ENCODE measurements at regions not wholly inside any gene's neighbourhood (a gene's known extent, or its start where the extent isn't known, plus 50 kb on each side); places are given as distances from the start of the nearest gene placed in this dataset.

GRCh38 chr15:94033683-94034020 lies 197.7 kb upstream of the MCTP2 start:
- H3K9me3 ChIP-seq, result no peaks in the 10 kb centered on the region
- no peak for TF ChIP-seq CTCF (IDR thresholded peaks at IDR 0.05)
- no peaks in the 10 kb centered on the region for H3K27me3 ChIP-seq
- H3K27ac ChIP-seq, result no peak overlapping the region
- H3K4me3 ChIP-seq (ENCODE audit: low read depth in 1 of 2, low read length in 1 of 2), result no peak overlapping the region
- no peaks in the 10 kb centered on the region for H3K4me1 ChIP-seq (ENCODE audit: control insufficient read depth in 1 of 2, insufficient read depth in 1 of 2, low read depth in 1 of 2, low read length in 1 of 2)
- no peaks in the 10 kb centered on the region for H3K36me3 ChIP-seq

GRCh38 chr15:94033014-94033682 lies 198.2 kb upstream of the MCTP2 start:
- no peaks in the 10 kb centered on the region for H3K9me3 ChIP-seq
- H3K4me1 ChIP-seq (ENCODE audit: control insufficient read depth in 1 of 2, insufficient read depth in 1 of 2, low read depth in 1 of 2, low read length in 1 of 2), result no peaks in the 10 kb centered on the region
- TF ChIP-seq CTCF (IDR thresholded peaks at IDR 0.05), result no peak
- no peak overlapping the region for H3K4me3 ChIP-seq (ENCODE audit: low read depth in 1 of 2, low read length in 1 of 2)
- H3K27ac ChIP-seq, result no peak overlapping the region
- H3K36me3 ChIP-seq, result no peaks in the 10 kb centered on the region
- no peaks in the 10 kb centered on the region for H3K27me3 ChIP-seq

GRCh38 chr15:94032571-94032970 lies 198.8 kb upstream of the MCTP2 start:
- Histone ChIP-seq H3K27me3 (peaks cover 3% of the 10 kb centered on the region), H3K27ac (no peak overlapping the region), H3K4me3 (ENCODE audit: low read depth in 1 of 2, low read length in 1 of 2) (no peak overlapping the region), H3K4me1 (ENCODE audit: control insufficient read depth in 1 of 2, insufficient read depth in 1 of 2, low read depth in 1 of 2, low read length in 1 of 2) (no peaks in the 10 kb centered on the region), H3K36me3 (no peaks in the 10 kb centered on the region), H3K9me3 (no peaks in the 10 kb centered on the region)
- no peak for TF ChIP-seq CTCF (IDR thresholded peaks at IDR 0.05)

- TF ChIP-seq CTCF (IDR thresholded peaks at IDR 0.05), result no peak
- H3K36me3 ChIP-seq, result no peaks in the 10 kb centered on the region
- no peak overlapping the region for H3K4me3 ChIP-seq (ENCODE audit: low read depth in 1 of 2, low read length in 1 of 2)
- no peaks in the 10 kb centered on the region for H3K9me3 ChIP-seq
- H3K27me3 ChIP-seq, result peaks cover 3% of the 10 kb centered on the region
- H3K4me1 ChIP-seq (ENCODE audit: control insufficient read depth in 1 of 2, insufficient read depth in 1 of 2, low read depth in 1 of 2, low read length in 1 of 2), result no peaks in the 10 kb centered on the region
- H3K27ac ChIP-seq, result no peak overlapping the region
Observed at GRCh38 chr15:94031072-94031471, 200.3 kb upstream of the MCTP2 start.

GRCh38 chr15:94029495-94029894 lies 201.9 kb upstream of the MCTP2 start:
- Histone ChIP-seq H3K36me3 (no peaks in the 10 kb centered on the region), H3K27ac (no peak overlapping the region), H3K9me3 (no peaks in the 10 kb centered on the region), H3K4me1 (ENCODE audit: control insufficient read depth in 1 of 2, insufficient read depth in 1 of 2, low read depth in 1 of 2, low read length in 1 of 2) (no peaks in the 10 kb centered on the region), H3K27me3 (peaks cover 3% of the 10 kb centered on the region), H3K4me3 (ENCODE audit: low read depth in 1 of 2, low read length in 1 of 2) (no peak overlapping the region)
- no peak for TF ChIP-seq CTCF (IDR thresholded peaks at IDR 0.05)

GRCh38 chr15:94028809-94029208 lies 202.6 kb upstream of the MCTP2 start:
- Histone ChIP-seq H3K27ac (no peak overlapping the region), H3K36me3 (no peaks in the 10 kb centered on the region), H3K4me3 (ENCODE audit: low read depth in 1 of 2, low read length in 1 of 2) (no peak overlapping the region), H3K4me1 (ENCODE audit: control insufficient read depth in 1 of 2, insufficient read depth in 1 of 2, low read depth in 1 of 2, low read length in 1 of 2) (no peaks in the 10 kb centered on the region), H3K9me3 (no peaks in the 10 kb centered on the region), H3K27me3 (peaks cover 3% of the 10 kb centered on the region)
- no peak for TF ChIP-seq CTCF (IDR thresholded peaks at IDR 0.05)

Measured in neutrophil (primary cell).